A673 (cell line): ENCODE measurements at regions not wholly inside any gene's neighbourhood (a gene's known extent, or its start where the extent isn't known, plus 50 kb on each side); places are given as distances from the start of the nearest gene placed in this dataset.

Experiments used
- BruUV-seq: library from RNA; stranded (reverse); fragments of 400-500 nt; replicated peaks from 2 replicates; lab custom pipeline; 2021; lab: Mats Ljungman, UMichigan
- CTCF ChIA-PET: fragments of 300-600 bp; sonication (Branson Sonifier 250); formaldehyde crosslinking; loops from one replicate; lab custom pipeline; 2022; ENCODE audit warnings: antibody characterized with exemption; lab: Charles Lee
- POLR2A ChIA-PET: fragments of 300-600 bp; sonication (Branson Sonifier 250); formaldehyde crosslinking; loops from one replicate; lab custom pipeline; 2022; ENCODE audit warnings: antibody characterized with exemption; ENCODE audit not compliant: low non-redundant PET; lab: Charles Lee
- DNase-seq: peaks from one replicate; pipeline ENCODE4 v3.0.0-alpha.2; 2015; ENCODE audit warnings: low spot score
- H3K27ac ChIP-seq: fragments of 200-600 bp; sonication (generic); 2 replicates; pipeline ENCODE4 v1.5.1; 2016; ENCODE audit warnings: mixed run types, low read depth, mild to moderate bottlenecking, mixed read lengths, antibody characterized with exemption, low read length; ENCODE audit not compliant: poor library complexity, severe bottlenecking
- H3K27me3 ChIP-seq: fragments of 200-600 bp; sonication (generic); replicated peaks from 2 replicates; pipeline ENCODE4 v1.6.1; 2017; ENCODE audit warnings: mixed run types, low read depth, mild to moderate bottlenecking, mixed read lengths, antibody characterized with exemption, low read length; ENCODE audit not compliant: insufficient read depth, poor library complexity
- H3K36me3 ChIP-seq: fragments of 200-600 bp; sonication (generic); 2 replicates; pipeline ENCODE4 v1.6.1; 2016; ENCODE audit warnings: mixed run types, mild to moderate bottlenecking, mixed read lengths, antibody characterized with exemption, low read length; ENCODE audit not compliant: insufficient read depth, poor library complexity, severe bottlenecking
- H3K4me1 ChIP-seq: fragments of 200-600 bp; sonication (generic); 2 replicates; pipeline ENCODE4 v1.6.1; 2017; ENCODE audit warnings: mixed run types, mild to moderate bottlenecking, mixed read lengths, antibody characterized with exemption, low read length; ENCODE audit not compliant: insufficient read depth, poor library complexity, severe bottlenecking
- H3K4me3 ChIP-seq: fragments of 200-600 bp; sonication (generic); 2 replicates; pipeline ENCODE4 v1.5.1; 2016; ENCODE audit warnings: low read depth, mixed run types, mild to moderate bottlenecking, mixed read lengths, low read length; ENCODE audit not compliant: poor library complexity, severe bottlenecking
- H3K9me3 ChIP-seq: fragments of 200-600 bp; sonication (generic); 2 replicates; pipeline ENCODE4 v1.6.1; 2016; ENCODE audit warnings: mixed run types, low read depth, mild to moderate bottlenecking, mixed read lengths, antibody characterized with exemption, low read length; ENCODE audit not compliant: poor library complexity, severe bottlenecking
- EZH2 ChIP-seq: fragments of 200-600 bp; sonication (generic); IDR thresholded peaks from 2 replicates; pipeline ENCODE4 v1.6.1; 2017; ENCODE audit warnings: borderline replicate concordance, low read depth, mild to moderate bottlenecking, mixed read lengths, antibody characterized with exemption, low read length; ENCODE audit not compliant: poor library complexity, severe bottlenecking
- intact Hi-C: fragments of 100-400 bp; cut with micrococcal nuclease; formaldehyde crosslinking; loops from one replicate; pipeline ENCODE4 v1.10.0; 2022; ENCODE audit not compliant: unreplicated experiment
- TF ChIP-seq, protein P1 (sequence below): fragments of 300-800, 200-600 bp; sonication (generic); conservative IDR thresholded peaks from 2 replicates; pipeline ENCODE4 v1.5.1; 2017; ENCODE audit warnings: low read depth, mild to moderate bottlenecking, antibody characterized with exemption, low read length, moderate library complexity, mixed read lengths

- POLR2A ChIA-PET, result no interaction called here
- no peak overlapping the region for H3K4me3 ChIP-seq
- no peak for DNase-seq
- TF ChIP-seq, protein P1, sequence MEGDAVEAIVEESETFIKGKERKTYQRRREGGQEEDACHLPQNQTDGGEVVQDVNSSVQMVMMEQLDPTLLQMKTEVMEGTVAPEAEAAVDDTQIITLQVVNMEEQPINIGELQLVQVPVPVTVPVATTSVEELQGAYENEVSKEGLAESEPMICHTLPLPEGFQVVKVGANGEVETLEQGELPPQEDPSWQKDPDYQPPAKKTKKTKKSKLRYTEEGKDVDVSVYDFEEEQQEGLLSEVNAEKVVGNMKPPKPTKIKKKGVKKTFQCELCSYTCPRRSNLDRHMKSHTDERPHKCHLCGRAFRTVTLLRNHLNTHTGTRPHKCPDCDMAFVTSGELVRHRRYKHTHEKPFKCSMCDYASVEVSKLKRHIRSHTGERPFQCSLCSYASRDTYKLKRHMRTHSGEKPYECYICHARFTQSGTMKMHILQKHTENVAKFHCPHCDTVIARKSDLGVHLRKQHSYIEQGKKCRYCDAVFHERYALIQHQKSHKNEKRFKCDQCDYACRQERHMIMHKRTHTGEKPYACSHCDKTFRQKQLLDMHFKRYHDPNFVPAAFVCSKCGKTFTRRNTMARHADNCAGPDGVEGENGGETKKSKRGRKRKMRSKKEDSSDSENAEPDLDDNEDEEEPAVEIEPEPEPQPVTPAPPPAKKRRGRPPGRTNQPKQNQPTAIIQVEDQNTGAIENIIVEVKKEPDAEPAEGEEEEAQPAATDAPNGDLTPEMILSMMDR, result no peak
- TF ChIP-seq EZH2, result no peak
- no peaks in the 10 kb centered on the region for H3K27me3 ChIP-seq
- intact Hi-C loops, result no loop called here
- H3K4me1 ChIP-seq, result no peaks in the 10 kb centered on the region
- no peak overlapping the region for H3K27ac ChIP-seq
- no peaks in the 10 kb centered on the region for H3K36me3 ChIP-seq
- BruUV-seq, result no TSS peak
- CTCF ChIA-PET, result no interaction called here
- no peaks in the 10 kb centered on the region for H3K9me3 ChIP-seq
Observed at GRCh38 chr12:42767326-42767954, 177.9 kb upstream of the PRICKLE1 start.

DNA sequence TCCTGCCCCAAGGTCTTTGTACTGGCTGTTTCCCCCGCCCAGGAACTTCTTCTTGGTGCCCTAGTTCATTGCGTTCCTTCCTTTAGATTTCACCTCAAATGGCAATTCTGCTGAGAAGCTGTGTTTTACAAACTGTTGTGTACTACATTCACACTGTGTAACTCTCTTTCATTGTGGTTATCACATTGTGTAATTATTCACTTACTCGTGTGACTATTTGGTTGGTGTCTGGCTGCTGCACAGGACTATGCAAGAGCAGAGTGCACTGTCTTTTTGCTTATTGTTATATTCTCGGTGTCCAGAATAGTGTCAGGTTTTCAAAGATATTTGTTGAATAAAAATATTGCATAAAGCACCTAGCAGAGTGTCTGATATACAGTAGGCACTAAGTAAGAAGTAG lies 177.2 kb upstream of the PRICKLE1 start:
- no TSS peak for BruUV-seq
- Histone ChIP-seq H3K4me3 (no peak overlapping the region), H3K36me3 (no peaks in the 10 kb centered on the region), H3K4me1 (no peaks in the 10 kb centered on the region), H3K27me3 (no peaks in the 10 kb centered on the region), H3K27ac (no peak overlapping the region), H3K9me3 (no peaks in the 10 kb centered on the region)
- intact Hi-C loops, result no loop called here
- no peak for DNase-seq
- ChIA-PET POLR2A (no interaction called here), CTCF (no interaction called here)
- TF ChIP-seq, protein P1, result no peak
- no peak for TF ChIP-seq EZH2

DNA sequence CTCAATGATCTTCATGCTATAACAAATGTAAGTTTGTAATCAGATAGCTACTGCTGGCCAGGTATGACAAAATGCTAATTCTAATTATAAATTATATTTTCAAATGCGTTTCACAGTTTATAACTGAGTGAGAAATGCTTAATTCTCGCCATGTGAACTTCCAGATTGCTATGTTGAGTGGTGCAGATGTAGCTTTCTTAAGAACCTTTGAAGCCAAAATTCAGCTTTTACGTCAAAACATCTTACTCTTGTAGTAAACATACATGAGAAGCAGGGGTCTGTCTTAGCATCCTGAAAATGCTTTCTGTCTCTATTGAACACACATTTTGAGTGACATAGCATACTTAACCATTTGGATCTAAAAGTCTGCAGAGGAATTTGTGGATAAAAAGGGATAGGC lies 176.5 kb upstream of the PRICKLE1 start:
- ChIA-PET CTCF (no interaction called here), POLR2A (no interaction called here)
- DNase-seq, result no peak
- BruUV-seq, result no TSS peak
- intact Hi-C loops, result no loop called here
- Histone ChIP-seq H3K27me3 (no peaks in the 10 kb centered on the region), H3K4me1 (no peaks in the 10 kb centered on the region), H3K9me3 (no peaks in the 10 kb centered on the region), H3K27ac (no peak overlapping the region), H3K4me3 (no peak overlapping the region), H3K36me3 (no peaks in the 10 kb centered on the region)
- no peak for TF ChIP-seq EZH2
- TF ChIP-seq, protein P1, result no peak
